Upper lobe of left lung (tissue), 4 donors: ENCODE measurements at regions not wholly inside any gene's neighbourhood (a gene's known extent, or its start where the extent isn't known, plus 50 kb on each side); places are given as distances from the start of the nearest gene placed in this dataset.

Experiments used
- CTCF ChIP-seq, 6 experiments: fragments of 450-650 bp in 4 of 6; fragments of 200-600 bp in 2 of 6; sonication (generic) in 2 of 6; IDR thresholded peaks; one replicate each; pipeline ENCODE4 v1.5.1; 2016 to 2019; ENCODE audit warnings: antibody characterized with exemption in 6 of 6
- POLR2A ChIP-seq, 4 donors: fragments of 450-650 bp; IDR thresholded peaks; one replicate each; pipeline ENCODE4 v1.5.1; 2016 to 2017; ENCODE audit warnings: antibody characterized with exemption in 4 of 4, mild to moderate bottlenecking in 2 of 4

- no peak for TF ChIP-seq CTCF (IDR thresholded peaks at IDR 0.05)
- TF ChIP-seq POLR2A (IDR thresholded peaks at IDR 0.05): no peak
Observed at GRCh38 chr11:106479646-106480045, 402.2 kb downstream of the AASDHPPT start.
